Esophagus squamous epithelium (tissue), 4 donors: ENCODE measurements at regions not wholly inside any gene's neighbourhood (a gene's known extent, or its start where the extent isn't known, plus 50 kb on each side); places are given as distances from the start of the nearest gene placed in this dataset.

ENCODE experiments used
- POLR2A ChIP-seq, 4 donors: fragments of 450-650 bp; IDR thresholded peaks; one replicate each; pipeline ENCODE4 v1.6.1; 2017; ENCODE audit warnings: antibody characterized with exemption in 4 of 4, mild to moderate bottlenecking in 4 of 4, moderate library complexity in 3 of 4
- TF ChIP-seq, protein P1 (sequence below), 6 experiments: fragments of 450-650 bp in 4 of 6; fragments of 200-600 bp in 2 of 6; sonication (generic) in 2 of 6; IDR thresholded peaks; one replicate each; pipeline ENCODE4 v1.5.1; 2016 to 2019; ENCODE audit warnings: antibody characterized with exemption in 6 of 6, mild to moderate bottlenecking in 4 of 6, moderate library complexity in 4 of 6

DNA sequence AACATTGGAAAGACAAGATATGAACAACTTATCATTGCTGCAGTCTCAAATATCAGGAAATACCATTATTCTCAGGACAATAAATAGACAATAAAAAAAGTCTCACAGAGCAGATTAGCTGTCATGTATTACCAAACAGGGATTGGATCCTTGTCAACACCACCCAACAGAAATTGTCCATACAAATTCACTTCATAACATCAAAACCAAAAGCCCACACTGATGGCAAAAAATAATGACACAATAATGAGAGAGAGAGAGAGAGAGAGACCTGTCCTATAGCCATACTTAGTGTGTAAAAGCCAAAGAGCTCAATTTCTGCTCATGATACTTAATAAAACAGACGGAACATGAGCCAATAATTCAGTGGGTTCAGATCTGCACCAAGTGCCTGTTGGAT, 96.5 kb downstream of the PPIAL4G start:
- TF ChIP-seq, protein P1, sequence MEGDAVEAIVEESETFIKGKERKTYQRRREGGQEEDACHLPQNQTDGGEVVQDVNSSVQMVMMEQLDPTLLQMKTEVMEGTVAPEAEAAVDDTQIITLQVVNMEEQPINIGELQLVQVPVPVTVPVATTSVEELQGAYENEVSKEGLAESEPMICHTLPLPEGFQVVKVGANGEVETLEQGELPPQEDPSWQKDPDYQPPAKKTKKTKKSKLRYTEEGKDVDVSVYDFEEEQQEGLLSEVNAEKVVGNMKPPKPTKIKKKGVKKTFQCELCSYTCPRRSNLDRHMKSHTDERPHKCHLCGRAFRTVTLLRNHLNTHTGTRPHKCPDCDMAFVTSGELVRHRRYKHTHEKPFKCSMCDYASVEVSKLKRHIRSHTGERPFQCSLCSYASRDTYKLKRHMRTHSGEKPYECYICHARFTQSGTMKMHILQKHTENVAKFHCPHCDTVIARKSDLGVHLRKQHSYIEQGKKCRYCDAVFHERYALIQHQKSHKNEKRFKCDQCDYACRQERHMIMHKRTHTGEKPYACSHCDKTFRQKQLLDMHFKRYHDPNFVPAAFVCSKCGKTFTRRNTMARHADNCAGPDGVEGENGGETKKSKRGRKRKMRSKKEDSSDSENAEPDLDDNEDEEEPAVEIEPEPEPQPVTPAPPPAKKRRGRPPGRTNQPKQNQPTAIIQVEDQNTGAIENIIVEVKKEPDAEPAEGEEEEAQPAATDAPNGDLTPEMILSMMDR (IDR thresholded peaks at IDR 0.05): no peak
- TF ChIP-seq POLR2A (IDR thresholded peaks at IDR 0.05): no peak
